ENCODE measurements at regions not wholly inside any gene's neighbourhood (a gene's known extent, or its start where the extent isn't known, plus 50 kb on each side); places are given as distances from the start of the nearest gene placed in this dataset.

GRCh38 chr2:41705634-41706033 is 342.2 kb upstream of the PKDCC start:
- no peak for FAIRE-seq

- no peak for FAIRE-seq
Observed at GRCh38 chr2:41706286-41706685, 341.5 kb upstream of the PKDCC start.

GRCh38 chr2:41707790-41708451 is 339.9 kb upstream of the PKDCC start:
- FAIRE-seq, result no peak

- FAIRE-seq, result no peak
Observed at GRCh38 chr2:41709702-41710599, 337.9 kb upstream of the PKDCC start.

- FAIRE-seq, result no peak
Observed at GRCh38 chr2:41710944-41711343, 336.9 kb upstream of the PKDCC start.

- FAIRE-seq, result no peak
Observed at GRCh38 chr2:41711736-41712135, 336.1 kb upstream of the PKDCC start.

GRCh38 chr2:41716497-41716896 is 331.3 kb upstream of the PKDCC start:
- no peak for FAIRE-seq

GRCh38 chr2:41717839-41718238 is 330.0 kb upstream of the PKDCC start:
- FAIRE-seq, result no peak

GRCh38 chr2:41718705-41719104 is 329.1 kb upstream of the PKDCC start:
- FAIRE-seq, result no peak

- FAIRE-seq, result no peak
Observed at GRCh38 chr2:41719756-41720155, 328.1 kb upstream of the PKDCC start.

- no peak for FAIRE-seq
Observed at GRCh38 chr2:41720331-41721251, 327.2 kb upstream of the PKDCC start.

- no peak for FAIRE-seq
Observed at GRCh38 chr2:41722668-41723369, 325.0 kb upstream of the PKDCC start.

- FAIRE-seq, result no peak
Observed at GRCh38 chr2:41723526-41723925, 324.3 kb upstream of the PKDCC start.

- no peak for FAIRE-seq
Observed at GRCh38 chr2:41724465-41724864, 323.4 kb upstream of the PKDCC start.

GRCh38 chr2:41725901-41726300 is 321.9 kb upstream of the PKDCC start:
- FAIRE-seq, result no peak

- no peak for FAIRE-seq
Observed at GRCh38 chr2:41726364-41726763, 321.5 kb upstream of the PKDCC start.

- no peak for FAIRE-seq
Observed at GRCh38 chr2:41727152-41727551, 320.7 kb upstream of the PKDCC start.

- no peak for FAIRE-seq
Observed at GRCh38 chr2:41727711-41728110, 320.1 kb upstream of the PKDCC start.

- no peak for FAIRE-seq
Observed at GRCh38 chr2:41728788-41729338, 319.0 kb upstream of the PKDCC start.

- no peak for FAIRE-seq
Observed at GRCh38 chr2:41729800-41730364, 317.9 kb upstream of the PKDCC start.

GRCh38 chr2:41735006-41735405 is 312.8 kb upstream of the PKDCC start:
- FAIRE-seq, result no peak

GRCh38 chr2:41735476-41735875 is 312.3 kb upstream of the PKDCC start:
- no peak for FAIRE-seq

Measured in colon (tissue), 2 donors.